22Rv1 (cell line): ENCODE measurements at regions not wholly inside any gene's neighbourhood (a gene's known extent, or its start where the extent isn't known, plus 50 kb on each side); places are given as distances from the start of the nearest gene placed in this dataset.
A peak's percentile ranks its signal among the peaks of the same experiment; 100 is the strongest.

Experiments
- CTCF ChIP-seq: fragments of 450-650 bp; IDR thresholded peaks from 2 replicates; pipeline ENCODE4 v1.5.1; 2017; ENCODE audit warnings: mild to moderate bottlenecking
- ZFX ChIP-seq: fragments of 450-650 bp; IDR thresholded peaks from 2 replicates; pipeline ENCODE4 v1.6.1; 2017; ENCODE audit warnings: antibody characterized with exemption, borderline replicate concordance

GRCh38 chr12:17976202-17976601 is 113.8 kb downstream of the RERGL start:
- TF ChIP-seq CTCF (peak; percentile 58), ZFX (no peak)
